Panc1 (cell line): ENCODE measurements at regions not wholly inside any gene's neighbourhood (a gene's known extent, or its start where the extent isn't known, plus 50 kb on each side); places are given as distances from the start of the nearest gene placed in this dataset.

ENCODE experiments used
- ATAC-seq: fragments of 200-7000 bp; cut with Tn5 transposase; 2 replicates; pipeline ENCODE4 v1.9.1; 2020; ENCODE audit warnings: mild to moderate bottlenecking, moderate library complexity
- BruUV-seq: library from RNA; stranded (reverse); fragments of 400-500 nt; replicated peaks from 2 replicates; lab custom pipeline; 2021; lab: Mats Ljungman, UMichigan
- CTCF ChIA-PET: fragments of 300-600 bp; sonication (Branson Sonifier 250); formaldehyde crosslinking; loops from one replicate; lab custom pipeline; 2022; ENCODE audit warnings: antibody characterized with exemption; lab: Charles Lee
- POLR2A ChIA-PET: fragments of 300-600 bp; sonication (Branson Sonifier 250); formaldehyde crosslinking; loops from one replicate; lab custom pipeline; 2022; ENCODE audit warnings: antibody characterized with exemption; lab: Charles Lee
- DNase-seq: peaks from one replicate; pipeline ENCODE4 v3.0.0-alpha.2; 2010; ENCODE audit warnings: low read depth, low spot score
- H3K27ac ChIP-seq: 2 replicates; pipeline ENCODE4 v1.5.1; 2011; ENCODE audit warnings: mild to moderate bottlenecking, low read length, inconsistent platforms
- H3K27me3 ChIP-seq: fragments of 200-500 bp; sonication (Bioruptor generic); 2 replicates; pipeline ENCODE4 v1.6.0; 2014; ENCODE audit warnings: low read length, inconsistent platforms; ENCODE audit not compliant: control insufficient read depth, insufficient read depth
- H3K36me3 ChIP-seq: fragments of 200-500 bp; sonication (Bioruptor generic); 2 replicates; pipeline ENCODE4 v1.5.1; 2014; ENCODE audit warnings: inconsistent platforms, mild to moderate bottlenecking, low read length, moderate library complexity; ENCODE audit not compliant: control insufficient read depth, insufficient read depth
- H3K4me1 ChIP-seq: 2 replicates; pipeline ENCODE4 v1.5.1; 2011; ENCODE audit warnings: inconsistent platforms, mild to moderate bottlenecking, low read length, moderate library complexity; ENCODE audit not compliant: control insufficient read depth, insufficient read depth
- H3K4me3 ChIP-seq, 2 experiments: 2 replicates each; pipeline ENCODE4 v1.5.1; 2011 to 2012; ENCODE audit warnings: low read depth in 2 of 2, low read length in 2 of 2, mild to moderate bottlenecking in 2 of 2, inconsistent platforms in 1 of 2, moderate library complexity in 1 of 2
- H3K9me3 ChIP-seq: fragments of 200-500 bp; sonication (Bioruptor generic); 2 replicates; pipeline ENCODE4 v1.5.1; 2014; ENCODE audit warnings: low read depth, mild to moderate bottlenecking, inconsistent platforms, low read length, moderate library complexity; ENCODE audit not compliant: control insufficient read depth, insufficient read depth
- POLR2AphosphoS5 ChIP-seq: IDR thresholded peaks from 2 replicates; pipeline ENCODE4 v1.6.1; 2012; ENCODE audit warnings: mild to moderate bottlenecking, low read depth, low read length, moderate library complexity
- SIN3A ChIP-seq: IDR thresholded peaks from 2 replicates; pipeline ENCODE4 v1.6.1; 2012; ENCODE audit warnings: low read depth, mild to moderate bottlenecking, low read length, moderate library complexity, borderline replicate concordance; ENCODE audit not compliant: insufficient read depth
- TCF7L2 ChIP-seq: IDR thresholded peaks from 2 replicates; pipeline ENCODE4 v1.6.1; 2011; ENCODE audit warnings: mild to moderate bottlenecking, low read depth, low read length, inconsistent platforms
- in situ Hi-C: cut with HindIII; loops from 2 replicates; pipeline ENCODE4 v1.10.0; 2016; ENCODE audit warnings: low sequenced_read_pairs, low pct_unique_long_range_greater_than_20kb
- intact Hi-C: fragments of 100-400 bp; cut with micrococcal nuclease; formaldehyde crosslinking; loops from one replicate; pipeline ENCODE4 v1.10.0; 2022; ENCODE audit not compliant: unreplicated experiment
- TF ChIP-seq, protein P1 (sequence below): fragments of 450-650 bp; IDR thresholded peaks from 2 replicates; pipeline ENCODE4 v1.5.1; 2017; ENCODE audit warnings: mild to moderate bottlenecking
- TF ChIP-seq, protein P2 (sequence below), 2 experiments: IDR thresholded peaks; 2 replicates each; pipeline ENCODE4 v1.6.1; 2011 to 2012; ENCODE audit warnings: low read depth in 2 of 2, control low read depth in 1 of 2, low read length in 1 of 2, mild to moderate bottlenecking in 1 of 2, moderate library complexity in 1 of 2; ENCODE audit not compliant: insufficient read depth in 1 of 2

GRCh38 chr4:112952313-112952700, 97.1 kb upstream of the ANK2 start:
- H3K4me1 ChIP-seq = no peaks in the 10 kb centered on the region
- H3K4me3 ChIP-seq = no peak overlapping the region
- intact Hi-C loops (no loop called here), in situ Hi-C loops (no loop called here)
- H3K36me3 ChIP-seq = no peaks in the 10 kb centered on the region
- DNase-seq = no peak
- no peaks in the 10 kb centered on the region for H3K9me3 ChIP-seq
- H3K27ac ChIP-seq = no peak overlapping the region
- TF ChIP-seq POLR2AphosphoS5 (no peak), SIN3A (no peak), TCF7L2 (no peak)
- TF ChIP-seq, protein P1, sequence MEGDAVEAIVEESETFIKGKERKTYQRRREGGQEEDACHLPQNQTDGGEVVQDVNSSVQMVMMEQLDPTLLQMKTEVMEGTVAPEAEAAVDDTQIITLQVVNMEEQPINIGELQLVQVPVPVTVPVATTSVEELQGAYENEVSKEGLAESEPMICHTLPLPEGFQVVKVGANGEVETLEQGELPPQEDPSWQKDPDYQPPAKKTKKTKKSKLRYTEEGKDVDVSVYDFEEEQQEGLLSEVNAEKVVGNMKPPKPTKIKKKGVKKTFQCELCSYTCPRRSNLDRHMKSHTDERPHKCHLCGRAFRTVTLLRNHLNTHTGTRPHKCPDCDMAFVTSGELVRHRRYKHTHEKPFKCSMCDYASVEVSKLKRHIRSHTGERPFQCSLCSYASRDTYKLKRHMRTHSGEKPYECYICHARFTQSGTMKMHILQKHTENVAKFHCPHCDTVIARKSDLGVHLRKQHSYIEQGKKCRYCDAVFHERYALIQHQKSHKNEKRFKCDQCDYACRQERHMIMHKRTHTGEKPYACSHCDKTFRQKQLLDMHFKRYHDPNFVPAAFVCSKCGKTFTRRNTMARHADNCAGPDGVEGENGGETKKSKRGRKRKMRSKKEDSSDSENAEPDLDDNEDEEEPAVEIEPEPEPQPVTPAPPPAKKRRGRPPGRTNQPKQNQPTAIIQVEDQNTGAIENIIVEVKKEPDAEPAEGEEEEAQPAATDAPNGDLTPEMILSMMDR = no peak
- TF ChIP-seq, protein P2, sequence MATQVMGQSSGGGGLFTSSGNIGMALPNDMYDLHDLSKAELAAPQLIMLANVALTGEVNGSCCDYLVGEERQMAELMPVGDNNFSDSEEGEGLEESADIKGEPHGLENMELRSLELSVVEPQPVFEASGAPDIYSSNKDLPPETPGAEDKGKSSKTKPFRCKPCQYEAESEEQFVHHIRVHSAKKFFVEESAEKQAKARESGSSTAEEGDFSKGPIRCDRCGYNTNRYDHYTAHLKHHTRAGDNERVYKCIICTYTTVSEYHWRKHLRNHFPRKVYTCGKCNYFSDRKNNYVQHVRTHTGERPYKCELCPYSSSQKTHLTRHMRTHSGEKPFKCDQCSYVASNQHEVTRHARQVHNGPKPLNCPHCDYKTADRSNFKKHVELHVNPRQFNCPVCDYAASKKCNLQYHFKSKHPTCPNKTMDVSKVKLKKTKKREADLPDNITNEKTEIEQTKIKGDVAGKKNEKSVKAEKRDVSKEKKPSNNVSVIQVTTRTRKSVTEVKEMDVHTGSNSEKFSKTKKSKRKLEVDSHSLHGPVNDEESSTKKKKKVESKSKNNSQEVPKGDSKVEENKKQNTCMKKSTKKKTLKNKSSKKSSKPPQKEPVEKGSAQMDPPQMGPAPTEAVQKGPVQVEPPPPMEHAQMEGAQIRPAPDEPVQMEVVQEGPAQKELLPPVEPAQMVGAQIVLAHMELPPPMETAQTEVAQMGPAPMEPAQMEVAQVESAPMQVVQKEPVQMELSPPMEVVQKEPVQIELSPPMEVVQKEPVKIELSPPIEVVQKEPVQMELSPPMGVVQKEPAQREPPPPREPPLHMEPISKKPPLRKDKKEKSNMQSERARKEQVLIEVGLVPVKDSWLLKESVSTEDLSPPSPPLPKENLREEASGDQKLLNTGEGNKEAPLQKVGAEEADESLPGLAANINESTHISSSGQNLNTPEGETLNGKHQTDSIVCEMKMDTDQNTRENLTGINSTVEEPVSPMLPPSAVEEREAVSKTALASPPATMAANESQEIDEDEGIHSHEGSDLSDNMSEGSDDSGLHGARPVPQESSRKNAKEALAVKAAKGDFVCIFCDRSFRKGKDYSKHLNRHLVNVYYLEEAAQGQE (IDR thresholded peaks at IDR 0.05; ENCODE audit: insufficient read depth in 1 of 2, low read depth in 2 of 2, low read length in 1 of 2) = no peak
- no TSS peak for BruUV-seq
- no peaks in the 10 kb centered on the region for H3K27me3 ChIP-seq
- ChIA-PET POLR2A (no interaction called here), CTCF (no interaction called here)
- no peak for ATAC-seq

DNA sequence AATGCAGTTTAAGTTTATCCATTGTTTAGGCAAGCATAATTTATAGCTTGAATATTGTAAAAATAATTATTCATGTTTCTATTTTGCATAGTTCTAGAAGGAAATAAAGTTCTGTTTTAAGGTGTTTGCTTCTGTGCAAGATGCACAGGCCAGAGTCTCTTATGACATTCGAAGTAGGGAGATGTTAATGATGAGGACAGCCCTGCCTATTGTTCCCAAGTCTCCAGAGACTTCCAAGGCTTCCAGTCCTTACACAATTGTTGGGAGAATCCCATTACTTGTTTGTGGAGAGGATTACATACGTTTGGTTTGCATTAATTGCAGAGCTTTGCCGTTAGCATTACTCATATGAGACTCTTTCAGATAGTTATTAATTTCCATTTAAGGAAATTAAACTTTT, 96.2 kb upstream of the ANK2 start:
- H3K36me3 ChIP-seq = no peaks in the 10 kb centered on the region
- no TSS peak for BruUV-seq
- no peak overlapping the region for H3K27ac ChIP-seq
- H3K27me3 ChIP-seq = no peaks in the 10 kb centered on the region
- H3K4me1 ChIP-seq = no peaks in the 10 kb centered on the region
- CTCF ChIA-PET = no interaction called here
- H3K4me3 ChIP-seq = no peak overlapping the region
- DNase-seq = no peak
- intact Hi-C loops = no loop called here
- H3K9me3 ChIP-seq = no peaks in the 10 kb centered on the region
- in situ Hi-C loops = no loop called here
- TF ChIP-seq, protein P1 = no peak
- no peak for TF ChIP-seq SIN3A
- no peak for TF ChIP-seq TCF7L2
- TF ChIP-seq, protein P2 (IDR thresholded peaks at IDR 0.05; ENCODE audit: insufficient read depth in 1 of 2, low read depth in 2 of 2, low read length in 1 of 2) = no peak
- no peak for TF ChIP-seq POLR2AphosphoS5
- ATAC-seq = no peak
- POLR2A ChIA-PET = no interaction called here
